CD8-positive, alpha-beta memory T cell (primary cell): ENCODE measurements at regions not wholly inside any gene's neighbourhood (a gene's known extent, or its start where the extent isn't known, plus 50 kb on each side); places are given as distances from the start of the nearest gene placed in this dataset.

Experiments used
- CTCF ChIA-PET: fragments of 350-600 bp; sonication (Branson Sonifier 250); formaldehyde crosslinking; loops from one replicate; lab custom pipeline; 2021; ENCODE audit warnings: antibody characterized with exemption; lab: Charles Lee
- POLR2A ChIA-PET: fragments of 350-600 bp; sonication (Branson Sonifier 250); formaldehyde crosslinking; loops from one replicate; lab custom pipeline; 2021; ENCODE audit warnings: antibody characterized with exemption; lab: Charles Lee
- DNase-seq, 5 donors: peaks; one replicate each; pipeline versions ENCODE4 v3.0.0 to v3.0.0-alpha.2; 2020 to 2022; ENCODE audit warnings: mixed read lengths in 1 of 5
- H3K27ac ChIP-seq: one replicate; pipeline ENCODE4 v1.7.0; 2013; ENCODE audit warnings: low read depth, mild to moderate bottlenecking, low read length, moderate library complexity
- H3K27me3 ChIP-seq: 2 replicates; pipeline ENCODE4 v1.7.0; 2013; ENCODE audit warnings: low read length, mild to moderate bottlenecking; ENCODE audit not compliant: insufficient read depth, poor library complexity, severe bottlenecking
- H3K36me3 ChIP-seq: 2 replicates; pipeline ENCODE4 v1.7.0; 2013; ENCODE audit warnings: mild to moderate bottlenecking, low read length, moderate library complexity; ENCODE audit not compliant: insufficient read depth
- H3K4me1 ChIP-seq: 2 replicates; pipeline ENCODE4 v1.7.0; 2013; ENCODE audit warnings: mild to moderate bottlenecking, low read length, moderate library complexity; ENCODE audit not compliant: insufficient read depth
- H3K4me3 ChIP-seq: 2 replicates; pipeline ENCODE4 v1.7.0; 2013; ENCODE audit warnings: mild to moderate bottlenecking, low read length
- H3K9me3 ChIP-seq: 2 replicates; pipeline ENCODE4 v1.7.0; 2013; ENCODE audit warnings: mild to moderate bottlenecking, low read length
- H3K27ac Mint-ChIP-seq, 8 donors: one replicate each; pipeline ENCODE4 v1.8.0; 2020 to 2021; ENCODE audit warnings: mixed read lengths in 8 of 8, mild to moderate bottlenecking in 6 of 8, inconsistent platforms in 3 of 8, moderate library complexity in 3 of 8
- H3K27me3 Mint-ChIP-seq, 2 donors: one replicate each; pipeline ENCODE4 v1.8.0; 2020 to 2021; ENCODE audit warnings: mixed read lengths in 2 of 2, mild to moderate bottlenecking in 1 of 2, moderate library complexity in 1 of 2
- H3K36me3 Mint-ChIP-seq, 3 donors: one replicate each; pipeline ENCODE4 v1.8.0; 2020 to 2021; ENCODE audit warnings: mixed read lengths in 3 of 3, inconsistent platforms in 1 of 3, mild to moderate bottlenecking in 1 of 3
- H3K4me1 Mint-ChIP-seq, 3 donors: one replicate each; pipeline ENCODE4 v1.8.0; 2020 to 2021; ENCODE audit warnings: mixed read lengths in 3 of 3, inconsistent platforms in 1 of 3, mild to moderate bottlenecking in 1 of 3
- H3K4me3 Mint-ChIP-seq, 7 donors: one replicate each; pipeline ENCODE4 v1.8.0; 2020 to 2021; ENCODE audit warnings: mixed read lengths in 7 of 7, mild to moderate bottlenecking in 6 of 7, moderate library complexity in 4 of 7, inconsistent platforms in 2 of 7
- H3K9me3 Mint-ChIP-seq, 5 donors: one replicate each; pipeline ENCODE4 v1.8.0; 2020 to 2022; ENCODE audit warnings: mixed read lengths in 5 of 5, mild to moderate bottlenecking in 3 of 5, moderate library complexity in 2 of 5, inconsistent platforms in 1 of 5

DNA sequence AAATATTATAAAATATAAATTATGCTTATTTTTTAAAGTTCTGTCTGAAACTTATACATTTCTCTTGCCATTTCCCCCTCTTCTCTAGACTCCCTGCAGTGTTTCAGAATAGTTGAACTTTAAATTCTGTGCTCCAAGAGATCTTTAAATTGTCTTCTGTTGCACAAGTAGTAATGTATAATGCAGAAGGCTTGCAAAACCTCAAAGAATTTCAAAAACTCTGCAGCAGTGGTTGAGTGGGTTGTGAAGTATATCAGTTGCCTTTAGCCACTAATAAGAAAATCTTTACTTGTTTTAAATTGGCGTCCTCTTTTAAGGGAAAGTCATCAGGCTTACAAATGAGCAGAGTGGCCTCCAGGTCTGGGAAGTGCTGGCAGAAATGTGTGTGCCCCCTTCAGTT is 1153.3 kb upstream of the PABPC4L start:
- no peaks in the 10 kb centered on the region for H3K4me1 Mint-ChIP-seq
- Histone ChIP-seq H3K4me1 (no peaks in the 10 kb centered on the region), H3K9me3 (no peaks in the 10 kb centered on the region), H3K27ac (no peak overlapping the region), H3K27me3 (no peaks in the 10 kb centered on the region), H3K36me3 (no peaks in the 10 kb centered on the region), H3K4me3 (no peak overlapping the region)
- CTCF ChIA-PET: no interaction called here
- no peaks in the 10 kb centered on the region for H3K27me3 Mint-ChIP-seq
- no peak overlapping the region for H3K4me3 Mint-ChIP-seq
- H3K36me3 Mint-ChIP-seq: no peaks in the 10 kb centered on the region
- POLR2A ChIA-PET: no interaction called here
- peaks cover 2 to 18% (median 4%) of the 10 kb centered on the region in 5 donors for H3K9me3 Mint-ChIP-seq
- DNase-seq: no peak
- H3K27ac Mint-ChIP-seq: no peak overlapping the region

DNA sequence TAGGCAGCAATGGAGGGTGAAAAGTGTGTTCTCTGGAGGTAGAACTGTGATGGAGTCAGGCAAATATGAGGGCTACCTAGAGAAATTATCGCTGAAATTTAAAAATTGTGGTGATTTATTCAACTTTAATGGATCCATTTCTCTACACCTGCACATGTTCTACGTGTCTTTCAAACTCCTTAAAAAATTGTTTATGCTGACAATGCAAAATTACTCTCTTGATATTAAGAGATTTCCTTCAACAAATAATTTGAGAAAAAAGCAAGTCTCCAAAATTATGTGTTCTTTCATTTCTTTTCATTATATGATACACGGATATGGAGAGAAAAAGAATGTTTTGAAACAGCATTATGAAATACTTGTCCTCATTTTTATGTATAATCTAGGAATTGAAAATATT is 1151.4 kb upstream of the PABPC4L start:
- peaks cover 0 to 9% (median 4%) of the 10 kb centered on the region in 5 donors for H3K9me3 Mint-ChIP-seq
- Histone ChIP-seq H3K36me3 (no peaks in the 10 kb centered on the region), H3K27me3 (no peaks in the 10 kb centered on the region), H3K4me1 (no peaks in the 10 kb centered on the region), H3K4me3 (no peak overlapping the region), H3K9me3 (no peaks in the 10 kb centered on the region), H3K27ac (no peak overlapping the region)
- H3K36me3 Mint-ChIP-seq: no peaks in the 10 kb centered on the region
- H3K4me1 Mint-ChIP-seq: no peaks in the 10 kb centered on the region
- ChIA-PET POLR2A (no interaction called here), CTCF (no interaction called here)
- DNase-seq: no peak
- H3K4me3 Mint-ChIP-seq: no peak overlapping the region
- no peak overlapping the region for H3K27ac Mint-ChIP-seq
- no peaks in the 10 kb centered on the region for H3K27me3 Mint-ChIP-seq

DNA sequence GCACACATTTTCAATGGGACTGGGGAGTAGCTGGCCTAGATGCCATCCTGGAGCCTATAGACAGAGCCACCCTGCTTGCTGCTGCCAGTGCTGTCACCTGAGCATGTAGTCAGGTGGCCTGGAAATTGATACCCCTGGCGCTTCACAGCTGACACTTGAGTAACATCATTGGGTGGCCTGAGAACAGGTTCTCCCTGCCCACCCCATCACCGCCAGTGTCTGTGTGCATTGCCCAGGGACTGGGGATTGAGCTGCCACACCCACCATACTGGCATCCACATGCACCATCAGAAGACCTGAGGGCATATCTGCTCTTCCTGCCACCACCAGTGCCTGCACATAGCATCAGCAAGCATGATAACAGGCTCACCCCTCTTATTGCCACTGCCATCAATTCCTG is 1142.9 kb upstream of the PABPC4L start:
- Mint-ChIP-seq H3K9me3 (peaks cover 2 to 9% (median 8%) of the 10 kb centered on the region in 5 donors), H3K27me3 (no peaks in the 10 kb centered on the region), H3K4me3 (no peak overlapping the region), H3K36me3 (no peaks in the 10 kb centered on the region), H3K4me1 (no peaks in the 10 kb centered on the region), H3K27ac (no peak overlapping the region)
- Histone ChIP-seq H3K36me3 (no peaks in the 10 kb centered on the region), H3K4me1 (no peaks in the 10 kb centered on the region), H3K9me3 (no peaks in the 10 kb centered on the region), H3K27me3 (no peaks in the 10 kb centered on the region), H3K4me3 (no peak overlapping the region), H3K27ac (no peak overlapping the region)
- no peak for DNase-seq
- POLR2A ChIA-PET: no interaction called here
- CTCF ChIA-PET: no interaction called here

- Mint-ChIP-seq H3K27me3 (no peaks in the 10 kb centered on the region), H3K36me3 (no peaks in the 10 kb centered on the region), H3K9me3 (peaks cover 0 to 9% (median 3%) of the 10 kb centered on the region in 5 donors), H3K4me3 (no peak overlapping the region), H3K4me1 (no peaks in the 10 kb centered on the region), H3K27ac (no peak overlapping the region)
- no peaks in the 10 kb centered on the region for H3K9me3 ChIP-seq
- no peaks in the 10 kb centered on the region for H3K36me3 ChIP-seq
- no peaks in the 10 kb centered on the region for H3K4me1 ChIP-seq
- ChIA-PET CTCF (no interaction called here), POLR2A (no interaction called here)
- DNase-seq: no peak
- H3K27me3 ChIP-seq: no peaks in the 10 kb centered on the region
- H3K4me3 ChIP-seq: no peak overlapping the region
- H3K27ac ChIP-seq: no peak overlapping the region
Measured at GRCh38 chr4:135338181-135338580, 1136.6 kb upstream of the PABPC4L start.

DNA sequence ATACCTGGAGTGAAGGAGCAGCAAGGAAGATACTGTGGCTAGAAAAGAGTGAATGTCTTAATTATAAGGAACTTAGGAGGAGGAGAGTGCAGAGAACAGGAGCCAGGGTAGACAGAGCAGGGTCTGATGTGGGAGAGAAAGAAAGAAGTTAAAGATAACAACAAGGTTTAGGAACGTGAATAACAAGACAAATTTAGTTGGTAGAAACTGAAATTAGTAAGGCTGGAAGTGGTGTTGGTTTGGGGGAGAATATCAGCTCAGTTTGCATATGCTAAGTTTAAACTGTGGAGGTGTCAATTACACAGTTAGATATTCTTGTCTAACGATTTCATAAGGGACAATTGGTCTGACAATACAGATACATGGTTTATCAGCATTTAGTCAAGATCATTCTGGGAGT is 1123.7 kb upstream of the PABPC4L start:
- POLR2A ChIA-PET: no interaction called here
- H3K4me3 ChIP-seq: no peak overlapping the region
- H3K4me1 ChIP-seq: no peaks in the 10 kb centered on the region
- no peaks in the 10 kb centered on the region for H3K27me3 Mint-ChIP-seq
- CTCF ChIA-PET: no interaction called here
- H3K27ac ChIP-seq: no peak overlapping the region
- DNase-seq: no peak
- no peaks in the 10 kb centered on the region for H3K36me3 ChIP-seq
- no peaks in the 10 kb centered on the region for H3K27me3 ChIP-seq
- H3K9me3 ChIP-seq: no peaks in the 10 kb centered on the region
- H3K27ac Mint-ChIP-seq: no peak overlapping the region
- H3K4me1 Mint-ChIP-seq: no peaks in the 10 kb centered on the region
- H3K9me3 Mint-ChIP-seq: peaks cover 0 to 26% (median 9%) of the 10 kb centered on the region in 5 donors
- no peaks in the 10 kb centered on the region for H3K36me3 Mint-ChIP-seq
- no peak overlapping the region for H3K4me3 Mint-ChIP-seq

DNA sequence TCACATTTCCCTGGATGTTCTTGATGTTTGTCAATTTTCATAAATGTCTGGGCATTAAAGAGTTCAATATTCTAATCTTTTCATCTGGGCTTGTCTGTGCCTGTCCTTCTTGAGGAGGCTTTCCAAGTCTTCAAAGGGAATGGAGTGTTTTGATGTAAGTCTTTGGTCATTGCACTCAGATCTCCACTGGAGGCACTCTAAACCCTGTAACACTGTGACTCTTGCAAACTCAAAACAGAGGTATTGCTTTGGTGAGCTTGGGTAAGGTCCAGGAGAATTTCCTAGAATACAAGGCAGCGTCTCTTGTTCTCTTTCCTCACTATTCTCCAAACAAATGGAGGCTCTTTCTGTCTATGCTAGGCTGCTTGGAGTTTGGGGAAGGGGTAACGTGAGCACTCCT is 1118.1 kb upstream of the PABPC4L start:
- no peak overlapping the region for H3K27ac Mint-ChIP-seq
- ChIA-PET CTCF (no interaction called here), POLR2A (no interaction called here)
- no peaks in the 10 kb centered on the region for H3K27me3 ChIP-seq
- no peak overlapping the region for H3K4me3 Mint-ChIP-seq
- no peaks in the 10 kb centered on the region for H3K36me3 Mint-ChIP-seq
- no peaks in the 10 kb centered on the region for H3K27me3 Mint-ChIP-seq
- H3K4me1 Mint-ChIP-seq: no peaks in the 10 kb centered on the region
- no peak overlapping the region for H3K27ac ChIP-seq
- H3K4me3 ChIP-seq: no peak overlapping the region
- no peaks in the 10 kb centered on the region for H3K36me3 ChIP-seq
- no peak for DNase-seq
- H3K9me3 ChIP-seq: peaks cover 4% of the 10 kb centered on the region
- no peaks in the 10 kb centered on the region for H3K4me1 ChIP-seq
- H3K9me3 Mint-ChIP-seq: peaks cover 3 to 31% (median 23%) of the 10 kb centered on the region in 5 donors

- Histone ChIP-seq H3K9me3 (peaks cover 4% of the 10 kb centered on the region), H3K36me3 (no peaks in the 10 kb centered on the region), H3K27me3 (no peaks in the 10 kb centered on the region), H3K27ac (no peak overlapping the region), H3K4me3 (no peak overlapping the region), H3K4me1 (no peaks in the 10 kb centered on the region)
- DNase-seq: no peak
- H3K27me3 Mint-ChIP-seq: no peaks in the 10 kb centered on the region
- H3K4me1 Mint-ChIP-seq: no peaks in the 10 kb centered on the region
- ChIA-PET CTCF (no interaction called here), POLR2A (no interaction called here)
- no peak overlapping the region for H3K27ac Mint-ChIP-seq
- peaks cover 3 to 35% (median 25%) of the 10 kb centered on the region in 5 donors for H3K9me3 Mint-ChIP-seq
- H3K4me3 Mint-ChIP-seq: no peak overlapping the region
- H3K36me3 Mint-ChIP-seq: no peaks in the 10 kb centered on the region
Measured at GRCh38 chr4:135316266-135316779, 1114.7 kb upstream of the PABPC4L start.

DNA sequence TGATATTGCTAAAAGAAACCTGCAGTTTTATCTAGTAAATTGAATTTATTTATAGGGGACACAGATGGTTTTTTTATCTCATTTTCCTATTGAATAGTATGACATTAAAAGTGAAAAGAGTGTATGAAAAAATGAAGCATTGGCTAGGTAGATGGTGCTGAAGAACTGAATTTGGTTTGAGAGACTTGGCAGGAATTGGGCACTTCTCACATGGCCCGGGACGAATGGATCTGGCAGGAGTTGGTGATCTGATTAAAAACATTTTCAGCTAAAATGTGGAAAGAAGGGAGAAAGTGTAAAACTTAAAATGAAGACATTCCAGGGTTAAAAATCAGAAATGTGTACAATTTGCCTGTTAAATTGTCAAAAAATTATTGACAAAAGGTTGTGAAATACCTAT is 1088.5 kb upstream of the PABPC4L start:
- Mint-ChIP-seq H3K4me3 (no peak overlapping the region), H3K9me3 (peaks cover 0 to 41% (median 2%) of the 10 kb centered on the region in 5 donors), H3K36me3 (no peaks in the 10 kb centered on the region), H3K4me1 (no peaks in the 10 kb centered on the region), H3K27ac (no peak overlapping the region), H3K27me3 (no peaks in the 10 kb centered on the region)
- Histone ChIP-seq H3K27me3 (no peaks in the 10 kb centered on the region), H3K4me3 (no peak overlapping the region), H3K27ac (no peak overlapping the region), H3K4me1 (no peaks in the 10 kb centered on the region), H3K36me3 (no peaks in the 10 kb centered on the region), H3K9me3 (no peaks in the 10 kb centered on the region)
- DNase-seq: no peak
- ChIA-PET POLR2A (no interaction called here), CTCF (no interaction called here)

DNA sequence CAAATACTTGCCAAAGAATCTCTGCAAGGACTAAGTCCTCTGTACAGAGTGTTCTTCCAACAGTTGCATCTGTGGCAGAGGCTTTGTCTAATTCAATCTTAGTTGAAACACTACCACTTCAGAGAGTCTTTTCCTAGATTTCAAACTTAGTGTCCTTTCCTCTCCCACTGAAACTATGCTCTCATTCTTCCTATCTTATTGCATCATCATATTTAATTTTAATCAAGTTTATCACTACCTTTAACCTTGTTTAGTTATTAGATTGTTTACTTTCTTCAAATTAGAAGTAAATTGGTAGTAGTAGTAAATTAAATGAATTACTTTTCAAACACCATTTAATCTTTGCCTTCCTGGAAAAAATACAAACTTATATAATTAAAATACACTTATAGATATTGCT is 1082.3 kb upstream of the PABPC4L start:
- H3K4me1 ChIP-seq: no peaks in the 10 kb centered on the region
- H3K9me3 ChIP-seq: no peaks in the 10 kb centered on the region
- H3K27me3 ChIP-seq: no peaks in the 10 kb centered on the region
- Mint-ChIP-seq H3K36me3 (no peaks in the 10 kb centered on the region), H3K4me3 (no peak overlapping the region), H3K27ac (no peak overlapping the region), H3K9me3 (peaks cover 0 to 23% (median 8%) of the 10 kb centered on the region in 5 donors), H3K4me1 (no peaks in the 10 kb centered on the region), H3K27me3 (no peaks in the 10 kb centered on the region)
- no peak overlapping the region for H3K27ac ChIP-seq
- no peaks in the 10 kb centered on the region for H3K36me3 ChIP-seq
- no peak overlapping the region for H3K4me3 ChIP-seq
- CTCF ChIA-PET: no interaction called here
- DNase-seq: no peak
- POLR2A ChIA-PET: no interaction called here
